NCI-H187 (cell line): ENCODE measurements at regions not wholly inside any gene's neighbourhood (a gene's known extent, or its start where the extent isn't known, plus 50 kb on each side); places are given as distances from the start of the nearest gene placed in this dataset.
"Not testable (repeated sequence)": the region's sequence is repeated elsewhere in the genome, so short reads cannot be mapped to it uniquely, and the experiment has no call there.

ENCODE experiments used
- DNase-seq, 2 experiments: peaks; one replicate each; lab custom pipeline; 2025; lab: John Stamatoyannopoulos, UW

DNA sequence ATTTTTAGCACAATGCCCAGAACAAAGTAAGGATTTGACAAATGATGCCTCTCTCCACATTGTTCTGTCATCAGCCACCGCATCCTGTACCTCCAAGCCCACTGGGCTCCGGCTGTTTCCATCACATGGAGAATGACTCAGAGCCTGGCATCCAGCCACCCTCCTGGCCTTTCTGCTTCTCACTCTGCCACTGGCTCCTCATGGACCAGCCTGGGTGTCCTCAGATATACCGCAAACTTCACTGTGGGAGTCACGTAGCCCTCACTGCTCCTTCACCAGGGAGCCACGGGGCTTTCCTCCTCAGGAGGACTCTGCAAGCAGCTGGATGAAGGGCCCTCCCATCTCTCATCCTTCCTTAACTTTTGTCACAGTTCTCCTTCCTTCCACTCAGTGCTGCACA, 943.0 kb downstream of the TUBA3C start:
- not testable (repeated sequence) for DNase-seq

- DNase-seq, result no peak
Observed at GRCh38 chr13:18236528-18236815, 945.2 kb downstream of the TUBA3C start.

DNA sequence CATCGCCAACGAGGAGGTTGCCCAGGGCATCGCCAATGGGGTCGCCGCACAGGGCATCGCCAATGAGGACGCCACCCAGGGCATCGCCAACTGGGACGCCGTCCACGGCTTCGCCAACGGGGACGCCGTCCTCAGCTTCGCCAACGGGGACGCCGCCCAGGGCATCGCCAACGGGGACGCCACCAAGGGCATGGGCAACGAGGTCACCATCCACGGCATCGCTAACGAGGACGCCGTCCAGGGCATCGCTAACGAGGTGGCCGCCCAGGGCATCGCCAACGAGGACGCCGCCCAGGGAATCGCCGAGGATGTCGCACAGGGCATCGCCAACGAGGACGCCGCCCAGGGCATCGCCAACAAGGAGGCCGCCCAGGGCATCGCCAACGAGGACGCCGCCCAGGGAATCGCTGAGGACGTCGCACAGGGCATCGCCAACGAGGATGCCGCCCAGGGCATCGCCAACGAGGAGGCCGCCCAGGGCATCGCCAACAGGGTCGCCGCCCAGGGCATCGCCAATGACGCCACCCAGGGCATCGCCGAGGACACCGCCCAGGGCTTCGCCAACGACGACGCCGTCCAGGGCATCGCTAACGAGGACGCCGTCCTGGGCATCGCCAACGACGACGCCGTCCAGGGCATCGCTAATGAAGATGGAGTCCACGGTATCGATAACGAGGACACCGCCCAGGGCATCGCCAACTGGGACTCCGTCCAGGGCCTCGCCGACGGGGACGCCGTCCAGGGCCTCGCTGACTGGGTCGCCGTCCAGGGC, 945.7 kb downstream of the TUBA3C start:
- DNase-seq, result no peak

GRCh38 chr13:18235172-18235571, 946.5 kb downstream of the TUBA3C start:
- no peak for DNase-seq

- not testable (repeated sequence) for DNase-seq
Observed at GRCh38 chr13:18234451-18234850, 947.2 kb downstream of the TUBA3C start.

DNA sequence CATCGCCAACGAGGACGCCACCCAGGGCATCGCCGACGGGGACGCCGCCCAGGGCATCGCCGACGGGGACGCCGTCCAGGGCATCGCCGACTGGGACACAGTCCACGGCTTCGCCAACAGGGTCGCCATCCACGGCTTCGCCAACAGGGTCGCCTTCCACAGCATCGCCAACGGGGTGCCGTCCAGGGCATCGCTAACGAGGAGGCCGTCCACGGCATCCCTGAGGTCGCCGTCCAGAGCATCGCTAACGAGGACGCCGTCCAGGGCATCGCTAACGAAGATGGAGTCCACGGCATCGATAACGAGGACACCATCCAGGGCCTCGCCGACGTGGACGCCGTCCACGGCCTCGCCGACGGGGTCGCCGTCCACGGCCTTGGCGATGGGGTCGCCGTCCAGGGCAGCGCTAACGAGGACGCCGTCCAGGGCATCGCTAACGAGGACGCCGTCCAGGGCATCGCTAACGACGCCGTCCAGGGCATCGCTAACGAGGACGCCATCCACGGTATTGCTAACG, 947.8 kb downstream of the TUBA3C start:
- no peak for DNase-seq

DNA sequence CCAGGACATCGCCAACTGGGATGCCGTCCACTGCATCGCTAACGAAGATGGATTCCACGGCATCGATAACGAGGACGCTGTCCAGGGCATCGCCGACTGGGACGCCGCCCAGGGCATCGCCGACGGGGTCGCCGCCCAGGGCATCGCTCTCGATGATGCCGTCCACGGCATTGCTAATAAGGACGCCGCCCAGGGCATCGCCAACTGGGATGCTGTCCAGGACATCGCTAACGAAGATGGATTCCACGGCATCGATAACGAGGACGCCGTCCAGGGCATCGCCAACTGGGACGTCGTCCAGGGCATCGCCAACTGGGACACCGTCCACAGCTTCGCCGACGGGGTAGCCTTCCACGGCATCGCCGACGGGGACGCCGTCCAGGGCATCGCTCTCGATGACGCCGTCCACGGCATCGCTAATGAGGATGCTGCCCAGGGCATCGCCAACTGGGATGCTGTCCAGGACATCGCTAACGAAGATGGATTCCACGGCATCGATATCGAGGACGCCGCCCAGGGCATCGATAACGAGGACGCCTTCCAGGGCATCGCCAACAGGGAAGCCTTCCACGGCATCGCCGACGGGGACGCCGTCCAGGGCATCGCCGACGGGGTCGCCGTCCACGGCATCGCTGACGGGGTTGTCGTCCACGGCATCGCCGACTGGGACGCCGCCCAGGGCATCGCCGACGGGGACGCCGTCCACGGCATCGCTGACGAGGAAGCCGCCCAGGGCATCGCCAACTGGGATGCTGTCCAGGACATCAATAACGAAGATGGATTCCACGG, 948.4 kb downstream of the TUBA3C start:
- no peak for DNase-seq

DNA sequence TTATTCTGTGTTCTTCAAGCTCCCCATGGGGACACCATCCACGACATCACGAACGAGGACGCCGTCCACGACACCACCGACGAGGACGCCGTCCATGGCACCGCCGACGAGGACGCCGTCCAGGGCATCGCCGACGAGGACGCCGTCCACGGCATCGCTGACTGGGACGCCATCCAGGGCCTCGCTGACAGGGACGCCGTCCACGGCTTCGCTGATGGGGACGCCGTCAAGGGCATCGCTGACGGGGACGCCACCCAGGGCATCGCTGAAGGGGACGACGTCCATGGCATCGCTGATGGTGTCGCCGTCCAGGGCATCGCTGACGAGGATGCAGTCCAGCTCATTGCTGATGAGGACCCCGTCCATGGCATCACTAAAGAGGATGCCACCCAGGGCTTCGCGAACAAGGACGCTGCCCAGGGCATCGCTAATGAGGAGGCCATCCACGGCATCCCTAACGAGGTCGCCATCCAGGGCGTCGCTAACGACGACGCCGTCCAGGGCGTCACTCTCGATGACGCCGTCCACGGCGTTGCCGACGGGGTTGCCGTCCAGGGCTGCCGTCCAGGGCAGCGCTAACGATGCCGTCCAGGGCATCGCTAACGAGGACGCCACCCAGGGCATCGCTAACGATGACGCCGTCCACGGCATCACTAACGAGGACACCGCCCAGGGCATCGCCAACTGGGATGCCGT, 949.2 kb downstream of the TUBA3C start:
- no peak for DNase-seq

DNA sequence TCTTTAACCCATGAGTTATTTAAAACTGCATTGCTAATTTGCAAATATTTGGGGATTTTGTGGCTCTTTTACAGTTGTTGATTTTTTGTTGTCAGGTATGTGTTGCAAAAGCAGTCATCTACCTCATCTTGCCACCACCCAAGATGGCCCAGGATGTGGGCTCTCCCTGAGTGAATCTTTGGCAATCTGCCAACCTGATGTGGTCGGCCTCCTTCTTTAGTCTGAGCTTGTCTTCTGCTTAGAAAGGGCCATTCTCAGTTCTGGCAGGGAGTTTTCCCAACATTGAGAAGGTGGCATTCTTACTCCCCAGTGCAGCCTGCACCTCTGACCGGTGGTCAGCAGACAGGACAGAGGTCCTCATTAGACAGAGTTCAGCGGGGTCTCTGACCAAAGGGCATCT, 957.2 kb downstream of the TUBA3C start:
- not testable (repeated sequence) for DNase-seq

- DNase-seq, result not testable (repeated sequence)
Observed at GRCh38 chr13:18214689-18215088, 966.9 kb downstream of the TUBA3C start.

DNA sequence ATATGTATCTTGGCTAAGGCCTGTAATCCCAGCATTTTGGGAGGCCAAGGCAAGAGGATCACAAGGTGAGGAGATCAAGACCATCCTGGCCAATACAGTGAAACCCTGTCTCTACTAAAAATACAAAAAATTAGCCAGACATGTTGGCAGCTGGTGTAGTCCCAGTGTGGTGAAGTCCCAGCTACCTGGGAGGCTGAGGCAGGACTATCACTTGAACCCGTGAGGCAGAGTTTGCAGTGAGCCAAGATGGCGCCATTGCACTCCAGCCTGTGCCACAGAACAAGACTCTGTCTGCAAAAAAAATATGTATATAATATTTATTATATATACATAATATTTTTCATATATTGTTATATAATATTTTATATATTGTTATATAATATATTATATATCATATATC, 968.1 kb downstream of the TUBA3C start:
- not testable (repeated sequence) for DNase-seq

- DNase-seq, result no peak
Observed at GRCh38 chr13:18212873-18213272, 968.8 kb downstream of the TUBA3C start.

DNA sequence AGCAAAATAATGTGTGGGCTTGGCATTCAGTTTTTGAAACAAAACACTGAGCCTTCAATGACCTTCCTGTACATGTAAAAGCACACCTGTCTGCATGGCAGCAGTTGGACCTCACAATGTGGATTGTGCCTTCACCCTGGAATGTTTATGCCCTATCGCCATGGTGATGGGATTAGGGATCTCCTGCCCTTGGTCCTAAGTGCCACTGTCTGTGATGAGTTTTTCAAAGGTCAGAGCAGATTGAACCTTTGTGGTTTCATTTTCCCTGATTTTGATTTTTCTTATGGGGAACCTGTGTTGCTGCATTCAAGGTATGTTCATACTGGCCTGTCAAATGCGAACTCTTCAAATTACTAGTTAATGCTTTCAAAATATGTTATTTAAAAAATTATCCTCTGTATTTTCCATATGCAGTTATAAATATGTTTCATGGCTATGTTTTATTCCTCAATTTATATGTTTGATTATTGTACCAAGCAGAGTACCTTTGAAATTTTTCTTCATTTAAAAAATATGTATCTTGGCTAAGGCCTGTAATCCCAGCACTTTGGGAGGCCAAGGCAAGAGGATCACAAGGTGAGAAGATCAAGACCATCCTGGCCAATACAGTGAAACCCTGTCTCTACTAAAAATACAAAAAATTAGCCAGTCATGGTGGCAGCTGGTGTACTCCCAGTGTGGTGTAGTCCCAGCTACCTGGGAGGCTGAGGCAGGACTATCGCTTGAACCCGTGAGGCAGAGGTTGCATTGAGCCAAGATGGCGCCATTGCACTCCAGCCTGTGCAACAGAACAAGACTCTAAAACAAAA, 969.7 kb downstream of the TUBA3C start:
- not testable (repeated sequence) for DNase-seq

DNA sequence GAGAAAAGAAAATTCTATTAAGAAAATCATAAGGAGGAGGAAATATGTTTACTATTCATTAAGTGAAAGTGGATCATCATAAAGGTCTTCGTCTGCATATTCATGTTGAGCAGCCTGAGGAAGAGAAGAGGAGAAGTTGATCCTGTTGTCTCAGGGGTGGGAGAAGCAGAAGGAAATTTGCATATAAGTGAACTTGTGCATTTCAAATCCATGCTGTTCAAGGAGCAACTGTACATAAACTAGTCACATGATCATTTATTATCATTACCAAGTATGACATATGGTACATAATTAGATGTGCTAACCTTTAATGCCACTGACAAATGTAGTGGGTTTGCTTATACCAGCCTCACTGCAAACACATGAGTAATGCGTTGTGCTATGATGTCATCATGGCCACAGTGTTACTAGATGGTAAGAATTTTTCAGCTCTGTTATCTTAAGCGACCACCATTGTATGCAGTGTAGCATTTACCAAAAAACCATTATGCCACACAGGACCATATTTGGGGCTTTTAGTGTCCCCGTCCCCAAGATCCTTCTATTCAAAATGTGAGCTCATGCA, 976.9 kb downstream of the TUBA3C start:
- not testable (repeated sequence) for DNase-seq

- DNase-seq, result not testable (repeated sequence)
Observed at GRCh38 chr13:18195365-18195678, 986.3 kb downstream of the TUBA3C start.

- DNase-seq, result not testable (repeated sequence)
Observed at GRCh38 chr13:18194631-18195364, 986.8 kb downstream of the TUBA3C start.

DNA sequence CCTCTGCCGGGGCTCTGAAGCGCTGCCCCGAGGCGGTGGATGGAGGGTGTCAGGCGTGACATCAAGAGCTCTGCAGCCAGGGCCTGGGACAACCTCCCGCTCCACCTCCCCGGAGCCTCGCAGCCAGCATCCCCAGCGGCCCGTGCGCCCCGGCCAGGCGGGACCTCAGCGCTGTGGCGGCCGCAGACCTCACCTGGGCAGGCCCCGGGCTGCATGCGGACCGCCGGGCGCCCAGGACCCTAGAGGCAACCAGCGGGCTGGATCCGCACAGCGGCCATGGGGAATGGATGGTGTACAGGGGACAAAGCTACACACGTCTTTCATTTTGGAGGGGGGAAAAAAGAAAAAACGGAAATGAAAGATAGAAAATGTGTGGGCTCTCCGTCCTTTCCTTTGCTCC, 987.5 kb downstream of the TUBA3C start:
- not testable (repeated sequence) for DNase-seq
